Natural killer cell treated with Interleukin-12 subunit alpha and Interleukin-12 subunit beta and Interleukin-15 and Interleukin-18, amount 100 ng/mL, for 72 hours (primary cell): ENCODE measurements at regions not wholly inside any gene's neighbourhood (a gene's known extent, or its start where the extent isn't known, plus 50 kb on each side); places are given as distances from the start of the nearest gene placed in this dataset.

Experiments
- ATAC-seq, 2 donors: fragments of 150-1000 bp; cut with Tn5 transposase in 1 of 2; sonication (Bioruptor Pico), chemical (Tn5 transposase) in 1 of 2; 2 replicates each; pipeline ENCODE4 v1.10.0; 2021
- DNase-seq: peaks from one replicate; pipeline ENCODE4 v3.0.0; 2022; ENCODE audit warnings: low spot score
- H3K27ac Mint-ChIP-seq, 2 donors: 1 replicate in 1 of 2; 2 replicates in 1 of 2; pipeline ENCODE4 v1.8.0; 2022; ENCODE audit warnings: mixed read lengths in 2 of 2, mild to moderate bottlenecking in 1 of 2, moderate library complexity in 1 of 2
- H3K27me3 Mint-ChIP-seq, 2 donors: 1 replicate in 1 of 2; 2 replicates in 1 of 2; pipeline ENCODE4 v1.8.0; 2022; ENCODE audit warnings: mixed read lengths in 2 of 2
- H3K36me3 Mint-ChIP-seq: one replicate; pipeline ENCODE4 v1.8.0; 2022; ENCODE audit warnings: mixed read lengths
- H3K4me1 Mint-ChIP-seq, 2 donors: 1 replicate in 1 of 2; 2 replicates in 1 of 2; pipeline ENCODE4 v1.8.0; 2022; ENCODE audit warnings: low read depth in 2 of 2, mixed read lengths in 2 of 2, mild to moderate bottlenecking in 1 of 2
- H3K4me3 Mint-ChIP-seq: one replicate; pipeline ENCODE4 v1.8.0; 2022; ENCODE audit warnings: mixed read lengths
- H3K9me3 Mint-ChIP-seq: 2 replicates; pipeline ENCODE4 v1.8.0; 2022; ENCODE audit warnings: mixed read lengths

- Mint-ChIP-seq H3K27me3 (peaks cover 0 to 7% of the 10 kb centered on the region in 2 donors), H3K36me3 (no peaks in the 10 kb centered on the region), H3K9me3 (no peaks in the 10 kb centered on the region), H3K27ac (no peak overlapping the region), H3K4me1 (no peaks in the 10 kb centered on the region), H3K4me3 (no peak overlapping the region)
- DNase-seq (no peak), ATAC-seq (no peak)
Measured at GRCh38 chr3:67863869-67864268, 209.5 kb upstream of the SUCLG2 start.

GRCh38 chr3:67860429-67860828 is 206.0 kb upstream of the SUCLG2 start:
- no peak for DNase-seq
- ATAC-seq: no peak
- Mint-ChIP-seq H3K4me1 (no peaks in the 10 kb centered on the region), H3K4me3 (no peak overlapping the region), H3K27me3 (peaks cover 0 to 7% of the 10 kb centered on the region in 2 donors), H3K9me3 (no peaks in the 10 kb centered on the region), H3K27ac (no peak overlapping the region), H3K36me3 (no peaks in the 10 kb centered on the region)

DNA sequence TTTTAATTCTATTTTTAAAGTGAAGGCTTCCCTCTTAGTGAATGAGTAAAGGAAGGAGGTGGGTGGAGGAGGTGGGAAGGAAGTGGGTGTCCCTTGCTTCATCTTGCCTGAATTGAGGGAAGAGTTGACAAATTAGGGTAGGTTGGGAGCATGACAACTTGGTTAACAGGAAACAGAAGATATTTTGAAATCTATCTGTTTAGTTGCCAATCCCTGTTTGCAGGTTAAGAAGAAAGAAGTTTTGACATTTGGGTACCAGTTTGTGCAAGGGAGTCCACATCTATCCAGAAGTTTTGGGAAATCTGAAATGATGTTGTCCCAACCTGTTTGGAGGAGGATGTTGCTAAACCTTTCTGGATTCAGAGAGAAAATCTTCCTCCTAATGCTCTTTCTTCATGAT is 204.1 kb upstream of the SUCLG2 start:
- Mint-ChIP-seq H3K4me1 (no peaks in the 10 kb centered on the region), H3K36me3 (no peaks in the 10 kb centered on the region), H3K9me3 (no peaks in the 10 kb centered on the region), H3K27ac (no peak overlapping the region), H3K4me3 (no peak overlapping the region), H3K27me3 (peaks cover 6 to 19% of the 10 kb centered on the region in 2 donors)
- ATAC-seq (no peak), DNase-seq (no peak)

DNA sequence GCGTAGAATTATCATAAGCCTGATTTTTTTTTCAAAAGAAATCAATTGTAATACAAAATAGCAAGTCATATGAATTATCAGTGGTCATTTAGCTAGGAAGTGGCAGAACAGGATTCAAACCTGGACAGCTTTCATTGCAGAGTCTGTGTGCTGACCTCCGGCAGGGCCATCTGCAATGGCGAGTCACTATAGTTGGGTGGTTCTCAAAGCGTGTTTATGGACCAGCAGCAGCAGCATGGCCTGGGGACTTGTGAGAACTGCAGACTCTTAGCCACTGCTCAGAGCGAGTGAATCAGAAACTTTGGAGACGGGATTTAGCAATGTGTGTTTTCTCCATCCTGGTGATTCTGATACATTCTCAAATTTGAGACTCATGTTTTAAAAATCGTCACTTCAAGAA is 202.3 kb upstream of the SUCLG2 start:
- ATAC-seq: no peak
- peaks cover 6 to 32% of the 10 kb centered on the region in 2 donors for H3K27me3 Mint-ChIP-seq
- no peak for DNase-seq
- H3K36me3 Mint-ChIP-seq: no peaks in the 10 kb centered on the region
- H3K4me1 Mint-ChIP-seq: no peaks in the 10 kb centered on the region
- H3K4me3 Mint-ChIP-seq: no peak overlapping the region
- H3K27ac Mint-ChIP-seq: no peak overlapping the region
- H3K9me3 Mint-ChIP-seq: no peaks in the 10 kb centered on the region

DNA sequence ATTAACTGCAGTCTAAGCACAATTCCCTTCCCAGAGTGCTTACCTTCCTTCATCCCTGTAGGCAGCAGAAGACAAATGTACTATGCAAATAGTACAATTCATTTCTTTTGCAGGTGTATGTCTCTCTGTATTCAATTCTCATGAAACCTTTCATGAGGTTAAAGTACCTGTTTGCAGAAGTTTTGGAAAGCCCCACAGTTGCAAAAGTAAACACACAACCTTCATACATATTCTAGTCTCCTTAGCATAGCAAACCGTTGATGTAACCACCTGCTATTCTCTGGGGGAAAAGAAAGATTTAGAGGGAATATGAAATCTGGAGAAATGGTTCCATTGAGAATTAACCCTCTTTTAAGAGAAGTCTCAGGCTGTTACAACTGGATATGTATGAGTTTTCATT is 200.3 kb upstream of the SUCLG2 start:
- DNase-seq (no peak), ATAC-seq (no peak)
- Mint-ChIP-seq H3K27ac (no peak overlapping the region), H3K4me3 (no peak overlapping the region), H3K36me3 (no peaks in the 10 kb centered on the region), H3K4me1 (no peaks in the 10 kb centered on the region), H3K27me3 (peaks cover 6 to 25% of the 10 kb centered on the region in 2 donors), H3K9me3 (no peaks in the 10 kb centered on the region)

DNA sequence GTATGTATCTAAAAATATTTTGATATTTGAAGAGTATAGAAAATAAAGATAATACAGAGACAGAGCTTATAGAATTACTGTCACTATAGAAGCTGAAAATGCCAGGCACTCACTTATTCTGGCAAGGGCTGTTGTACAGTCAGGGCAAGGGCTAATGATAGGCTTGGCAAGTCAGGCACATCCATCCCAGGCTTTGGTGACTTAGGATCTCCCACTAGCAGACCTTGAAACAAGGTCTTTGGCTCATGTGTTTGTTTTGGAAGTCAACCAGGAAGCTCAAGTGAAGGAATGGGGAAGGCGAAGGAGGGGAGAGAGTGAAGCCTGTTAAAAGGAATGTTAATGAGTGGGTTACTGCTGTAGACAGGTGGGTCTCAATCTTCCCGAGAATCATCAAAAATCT is 199.1 kb upstream of the SUCLG2 start:
- H3K4me3 Mint-ChIP-seq: no peak overlapping the region
- no peaks in the 10 kb centered on the region for H3K9me3 Mint-ChIP-seq
- H3K36me3 Mint-ChIP-seq: no peaks in the 10 kb centered on the region
- DNase-seq (no peak), ATAC-seq (no peak)
- peaks cover 6 to 25% of the 10 kb centered on the region in 2 donors for H3K27me3 Mint-ChIP-seq
- H3K27ac Mint-ChIP-seq: no peak overlapping the region
- H3K4me1 Mint-ChIP-seq: no peaks in the 10 kb centered on the region

- Mint-ChIP-seq H3K9me3 (peaks cover 2% of the 10 kb centered on the region), H3K27me3 (peaks cover 2 to 17% of the 10 kb centered on the region in 2 donors), H3K36me3 (no peaks in the 10 kb centered on the region), H3K27ac (no peak overlapping the region), H3K4me1 (no peaks in the 10 kb centered on the region), H3K4me3 (no peak overlapping the region)
- DNase-seq: no peak
- no peak for ATAC-seq
Measured at GRCh38 chr3:67848299-67848698, 193.9 kb upstream of the SUCLG2 start.

DNA sequence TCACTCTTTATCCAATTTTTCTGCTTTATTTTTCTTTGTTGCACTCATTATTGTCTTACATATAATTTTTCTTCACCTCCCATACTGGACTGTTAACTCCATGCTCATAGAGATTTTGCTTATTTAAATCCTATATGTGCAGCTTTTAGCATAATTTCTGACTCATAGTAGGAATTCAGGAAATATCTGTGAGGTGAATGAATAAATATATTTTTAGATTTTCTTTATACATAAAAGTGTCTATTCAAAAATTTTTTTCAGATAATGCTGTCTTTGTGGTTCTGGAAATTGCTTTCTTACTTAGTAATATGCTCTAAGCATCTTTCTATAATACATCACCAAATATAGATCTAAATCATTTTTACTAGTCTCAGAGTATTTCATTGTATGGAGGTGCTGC is 191.8 kb upstream of the SUCLG2 start:
- Mint-ChIP-seq H3K36me3 (no peaks in the 10 kb centered on the region), H3K27me3 (peaks cover 8 to 11% of the 10 kb centered on the region in 2 donors), H3K27ac (no peak overlapping the region), H3K9me3 (peaks cover 4% of the 10 kb centered on the region), H3K4me1 (no peaks in the 10 kb centered on the region), H3K4me3 (no peak overlapping the region)
- DNase-seq (no peak), ATAC-seq (no peak)

DNA sequence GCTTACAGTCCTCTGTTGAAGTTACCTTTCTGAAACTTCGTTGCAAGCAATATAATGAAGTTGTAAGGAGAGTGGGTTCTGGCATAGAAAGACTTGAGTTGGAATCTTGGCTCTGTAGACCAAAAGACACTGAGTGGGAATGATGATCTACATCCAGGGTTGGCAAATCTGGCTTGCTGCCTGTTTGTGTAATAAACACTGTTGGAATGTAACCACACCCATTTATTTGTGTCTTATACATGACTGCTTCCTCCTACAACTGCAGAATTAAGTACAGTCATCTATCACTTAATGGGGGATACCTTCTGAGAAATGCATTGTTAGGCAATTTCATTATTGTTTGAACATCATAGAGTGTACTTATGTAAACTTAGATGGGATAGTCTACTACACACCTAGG is 178.4 kb upstream of the SUCLG2 start:
- peaks cover 9 to 25% of the 10 kb centered on the region in 2 donors for H3K27me3 Mint-ChIP-seq
- ATAC-seq: no peak

GRCh38 chr3:67831262-67831661 is 176.8 kb upstream of the SUCLG2 start:
- peaks cover 9 to 22% of the 10 kb centered on the region in 2 donors for H3K27me3 Mint-ChIP-seq
- H3K27ac Mint-ChIP-seq: no peak overlapping the region
- ATAC-seq (no peak), DNase-seq (no peak)
- no peaks in the 10 kb centered on the region for H3K4me1 Mint-ChIP-seq
- no peak overlapping the region for H3K4me3 Mint-ChIP-seq
- H3K9me3 Mint-ChIP-seq: peaks cover 11% of the 10 kb centered on the region
- peaks cover 12% of the 10 kb centered on the region for H3K36me3 Mint-ChIP-seq

More for the DNA sequence above, 178.4 kb upstream of the SUCLG2 start:
- Mint-ChIP-seq H3K9me3 (peaks cover 11% of the 10 kb centered on the region), H3K4me1 (no peaks in the 10 kb centered on the region), H3K4me3 (no peak overlapping the region), H3K36me3 (peaks cover 12% of the 10 kb centered on the region), H3K27ac (no peak overlapping the region)
- DNase-seq: no peak

DNA sequence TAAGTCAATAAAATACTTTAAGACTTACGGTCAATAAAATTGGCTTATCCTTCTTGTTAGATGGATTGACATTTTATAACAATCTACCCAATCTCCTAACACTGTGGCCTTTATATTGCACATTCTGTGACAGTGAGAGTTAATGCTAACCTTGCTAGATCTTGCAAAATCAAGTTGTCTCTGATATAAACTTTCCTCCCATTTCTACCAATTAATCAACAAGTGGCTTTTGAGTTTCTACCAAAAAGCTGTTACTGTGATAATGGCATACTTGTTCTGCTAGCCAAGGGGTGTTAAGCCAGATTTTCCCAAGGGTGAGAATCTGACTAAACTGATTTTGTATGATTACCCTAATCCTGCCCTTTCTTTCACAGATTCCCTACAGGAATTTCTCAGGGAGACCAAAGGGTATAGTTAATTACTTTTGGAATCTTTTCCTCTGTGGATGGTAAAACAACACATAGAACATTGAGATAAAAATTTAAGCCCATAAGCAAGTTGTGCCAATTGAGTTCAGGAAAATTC is 174.1 kb upstream of the SUCLG2 start:
- H3K4me1 Mint-ChIP-seq: no peaks in the 10 kb centered on the region
- H3K27ac Mint-ChIP-seq: no peak overlapping the region
- no peak overlapping the region for H3K4me3 Mint-ChIP-seq
- ATAC-seq: no peak
- DNase-seq: no peak
- H3K9me3 Mint-ChIP-seq: peaks cover 5% of the 10 kb centered on the region
- H3K36me3 Mint-ChIP-seq: peaks cover 12% of the 10 kb centered on the region
- H3K27me3 Mint-ChIP-seq: peaks cover 9 to 42% of the 10 kb centered on the region in 2 donors

- H3K4me1 Mint-ChIP-seq: no peaks in the 10 kb centered on the region
- H3K36me3 Mint-ChIP-seq: no peaks in the 10 kb centered on the region
Measured at GRCh38 chr3:67821135-67821534, 166.7 kb upstream of the SUCLG2 start.

GRCh38 chr3:67819447-67819846 is 165.0 kb upstream of the SUCLG2 start:
- DNase-seq: no peak
- H3K9me3 Mint-ChIP-seq: no peaks in the 10 kb centered on the region

More at GRCh38 chr3:67821135-67821534, 166.7 kb upstream of the SUCLG2 start:
- ATAC-seq: no peak
- H3K27ac Mint-ChIP-seq: no peak overlapping the region
- H3K9me3 Mint-ChIP-seq: no peaks in the 10 kb centered on the region
- no peak for DNase-seq
- no peak overlapping the region for H3K4me3 Mint-ChIP-seq
- H3K27me3 Mint-ChIP-seq: peaks cover 8 to 35% of the 10 kb centered on the region in 2 donors

GRCh38 chr3:67809370-67809935 is 155.0 kb upstream of the SUCLG2 start:
- Mint-ChIP-seq H3K9me3 (no peaks in the 10 kb centered on the region), H3K4me1 (no peaks in the 10 kb centered on the region), H3K4me3 (no peak overlapping the region), H3K36me3 (no peaks in the 10 kb centered on the region), H3K27me3 (peaks cover 3 to 6% of the 10 kb centered on the region in 2 donors), H3K27ac (no peak overlapping the region)
- no peak for ATAC-seq
- DNase-seq: no peak

More at GRCh38 chr3:67819447-67819846, 165.0 kb upstream of the SUCLG2 start:
- Mint-ChIP-seq H3K36me3 (no peaks in the 10 kb centered on the region), H3K27ac (no peak overlapping the region), H3K27me3 (peaks cover 8 to 23% of the 10 kb centered on the region in 2 donors), H3K4me3 (no peak overlapping the region), H3K4me1 (no peaks in the 10 kb centered on the region)
- no peak for ATAC-seq

DNA sequence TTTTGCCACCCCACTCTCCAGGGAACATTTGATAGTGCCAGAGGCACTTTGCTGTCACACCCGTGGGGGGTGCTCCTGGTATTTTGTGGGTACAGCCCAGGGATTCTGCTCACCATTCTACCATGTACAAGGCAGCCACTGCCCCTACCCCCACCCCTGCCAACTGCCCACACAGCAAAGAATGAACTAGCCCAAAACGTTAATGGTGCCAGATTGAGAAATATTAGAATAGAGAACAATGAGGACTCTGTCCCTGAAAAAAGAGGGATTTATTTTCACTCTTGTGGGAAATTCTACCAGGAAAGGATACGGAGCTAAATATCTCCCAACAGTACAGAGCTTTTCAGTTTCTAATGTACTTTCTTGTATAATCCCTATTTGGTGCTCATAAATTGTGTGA is 154.5 kb upstream of the SUCLG2 start:
- Mint-ChIP-seq H3K4me1 (no peaks in the 10 kb centered on the region), H3K27ac (no peak overlapping the region), H3K27me3 (peaks cover 4 to 6% of the 10 kb centered on the region in 2 donors), H3K9me3 (peaks cover 3% of the 10 kb centered on the region), H3K36me3 (peaks cover 3% of the 10 kb centered on the region), H3K4me3 (no peak overlapping the region)
- DNase-seq: no peak
- no peak for ATAC-seq
